Hematopoietic multipotent progenitor cell treated with erythropoietin and hydrocortisone succinate and interleukin-3 and kit ligand, for 8 days (in vitro differentiated cells): ENCODE measurements at regions not wholly inside any gene's neighbourhood (a gene's known extent, or its start where the extent isn't known, plus 50 kb on each side); places are given as distances from the start of the nearest gene placed in this dataset.
"Not testable (repeated sequence)": the region's sequence is repeated elsewhere in the genome, so short reads cannot be mapped to it uniquely, and the experiment has no call there.

Experiments
- DNase-seq: peaks from one replicate; pipeline ENCODE4 v3.0.0-alpha.2; 2015

DNA sequence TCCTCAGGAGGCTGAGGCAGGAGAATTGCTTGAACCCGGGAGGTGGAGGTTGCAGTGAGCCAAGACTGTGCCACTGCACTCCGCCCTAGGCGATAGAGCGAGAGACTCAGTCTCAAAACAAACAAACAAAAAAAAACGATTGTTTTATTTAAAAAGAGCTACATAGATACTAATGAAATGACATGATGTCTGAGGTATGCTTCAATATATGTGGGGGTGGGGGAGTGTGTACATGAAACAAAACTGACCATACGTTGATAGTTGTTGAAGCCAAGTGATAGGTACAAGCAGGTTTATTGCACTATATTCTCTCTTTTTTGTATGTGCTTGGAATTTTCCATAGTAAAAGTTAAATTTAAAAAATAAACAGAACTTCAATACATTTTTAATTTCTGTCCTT lies 240.1 kb downstream of the TFAP2A start:
- DNase-seq, result no peak

- DNase-seq, result no peak
Measured at GRCh38 chr6:10174056-10174455, 240.8 kb downstream of the TFAP2A start.

DNA sequence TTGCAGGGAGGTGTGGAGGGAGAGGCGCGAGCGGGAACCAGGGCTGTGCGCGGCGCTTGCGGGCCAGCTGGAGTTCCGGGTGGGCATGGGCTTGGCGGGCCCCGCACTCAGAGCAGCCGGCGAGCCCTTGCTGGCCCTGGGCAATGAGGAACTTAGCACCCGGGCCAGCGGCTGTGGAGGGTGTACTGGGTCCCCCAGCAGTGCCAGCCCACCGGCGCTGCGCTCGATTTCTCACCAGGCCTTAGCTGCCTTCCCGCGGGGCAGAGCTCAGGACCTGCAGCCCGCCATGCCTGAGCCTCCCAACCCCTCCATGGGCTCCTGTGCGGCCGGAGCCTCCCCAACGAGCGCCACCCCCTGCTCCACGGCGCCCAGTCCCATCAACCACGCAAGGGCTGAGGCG lies 243.2 kb downstream of the TFAP2A start:
- not testable (repeated sequence) for DNase-seq

- no peak for DNase-seq
Measured at GRCh38 chr6:10170816-10171215, 244.1 kb downstream of the TFAP2A start.

DNA sequence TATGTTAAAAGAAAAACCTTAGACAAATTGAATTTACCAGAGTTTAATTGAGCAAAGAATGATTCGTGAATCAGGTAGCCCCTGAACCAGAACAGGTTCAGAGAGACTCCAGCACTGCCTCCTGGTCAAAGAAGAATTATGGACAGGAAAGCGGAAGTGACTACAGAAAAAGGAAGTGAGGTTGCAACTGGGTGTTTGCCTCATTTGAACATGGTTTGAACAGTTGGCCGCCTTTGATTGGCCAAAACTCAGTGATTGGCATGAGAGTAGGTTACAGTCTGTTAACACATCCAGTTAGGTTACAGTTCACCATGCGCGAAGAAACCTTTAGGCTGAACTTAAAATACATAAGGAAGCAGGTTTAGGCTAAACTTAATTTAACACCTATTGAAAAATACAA lies 248.8 kb downstream of the TFAP2A start:
- DNase-seq, result no peak

- no peak for DNase-seq
Measured at GRCh38 chr6:10163203-10163962, 251.5 kb downstream of the TFAP2A start.

- DNase-seq, result no peak
Measured at GRCh38 chr6:10156875-10157274, 258.0 kb downstream of the TFAP2A start.

- no peak for DNase-seq
Measured at GRCh38 chr6:10154251-10154650, 260.6 kb downstream of the TFAP2A start.

GRCh38 chr6:10151144-10151915 lies 263.5 kb downstream of the TFAP2A start:
- DNase-seq, result no peak

DNA sequence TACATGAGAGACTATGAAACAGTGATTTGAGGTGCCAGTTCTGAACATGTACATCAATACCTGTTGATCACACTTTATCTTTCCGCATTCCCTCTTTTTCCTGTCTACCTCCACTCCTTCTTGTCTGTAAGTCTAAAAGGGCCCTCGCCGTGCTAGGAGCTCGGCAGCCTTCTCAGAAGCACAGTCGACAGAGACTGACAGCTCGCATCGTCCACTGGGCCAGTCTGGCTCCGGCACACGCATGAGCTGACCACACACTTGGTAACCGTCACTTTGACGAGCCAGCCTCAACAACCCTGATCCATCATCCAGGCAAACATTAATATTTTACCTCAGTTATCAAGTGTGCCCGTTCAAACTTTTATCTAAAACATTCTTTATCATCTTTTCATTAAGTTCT lies 265.3 kb downstream of the TFAP2A start:
- DNase-seq, result no peak

GRCh38 chr6:10146715-10147451 lies 268.0 kb downstream of the TFAP2A start:
- no peak for DNase-seq

DNA sequence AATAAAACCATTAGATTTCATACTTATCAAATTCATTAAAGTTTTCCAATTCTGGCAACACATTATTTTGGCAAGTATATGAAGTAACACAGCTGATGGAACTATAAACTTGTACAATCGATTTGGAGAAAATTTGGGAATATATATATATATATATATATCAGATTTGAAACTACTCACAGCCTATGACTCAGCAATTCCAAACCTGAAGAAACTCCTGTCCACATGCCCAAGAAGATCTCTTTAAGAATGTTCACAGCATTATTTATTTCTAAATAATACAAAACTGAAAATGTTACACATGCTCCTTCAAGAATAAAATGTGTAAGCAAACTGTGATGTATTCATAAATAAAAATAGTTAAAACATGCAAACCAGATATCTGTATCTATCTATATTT lies 270.1 kb downstream of the TFAP2A start:
- DNase-seq, result no peak

DNA sequence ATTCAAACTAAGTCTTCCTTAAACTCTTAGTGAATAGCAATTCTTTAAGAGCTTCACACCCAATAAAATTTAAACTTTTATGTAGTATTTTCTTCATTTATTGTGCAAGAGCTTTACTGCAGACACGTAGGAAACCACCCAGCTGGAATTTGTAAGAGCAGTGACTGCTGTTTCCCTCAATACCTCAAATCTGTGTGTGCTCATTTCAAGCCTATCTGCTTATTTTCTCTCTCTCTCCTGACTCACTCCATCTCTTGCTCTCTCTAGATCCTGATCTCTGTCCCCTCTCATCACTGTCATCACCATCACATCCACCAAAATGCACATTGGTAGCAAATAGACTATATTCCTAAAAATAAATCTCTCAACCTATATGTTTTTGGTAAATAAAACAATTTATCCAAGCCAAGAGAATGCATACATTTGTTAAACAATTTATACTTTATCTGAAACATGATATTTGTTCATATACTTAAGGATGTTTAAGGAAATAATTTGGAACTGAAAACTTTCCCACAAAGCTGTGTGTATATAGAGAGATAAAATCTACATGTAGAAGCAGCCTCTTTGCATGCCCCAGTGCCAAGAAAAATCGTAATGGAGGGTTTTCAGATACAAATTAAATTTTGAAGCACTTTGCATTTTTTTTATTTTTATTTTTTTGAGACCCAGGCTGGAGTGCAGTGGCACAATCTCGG lies 273.0 kb downstream of the TFAP2A start:
- no peak for DNase-seq

- no peak for DNase-seq
Measured at GRCh38 chr6:10140824-10141223, 274.1 kb downstream of the TFAP2A start.

DNA sequence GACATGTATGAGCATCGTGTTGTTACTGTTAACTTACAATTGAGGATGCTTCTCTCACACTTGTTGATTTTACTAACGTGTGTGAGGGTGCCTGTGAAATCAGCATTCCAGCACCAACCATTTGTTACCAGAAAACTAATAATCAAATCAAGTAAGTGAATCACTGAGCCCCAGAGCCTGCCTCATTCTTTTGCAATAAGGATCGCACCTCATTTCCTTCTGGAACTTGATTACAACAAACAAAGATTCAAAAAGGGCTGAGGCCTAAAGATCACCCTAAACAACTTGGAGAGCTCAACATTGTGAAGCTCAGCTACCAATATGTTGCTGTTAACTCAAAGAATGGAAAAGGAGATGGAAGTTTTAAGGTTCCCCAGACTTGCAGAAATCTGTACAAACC lies 274.7 kb downstream of the TFAP2A start:
- DNase-seq, result no peak

DNA sequence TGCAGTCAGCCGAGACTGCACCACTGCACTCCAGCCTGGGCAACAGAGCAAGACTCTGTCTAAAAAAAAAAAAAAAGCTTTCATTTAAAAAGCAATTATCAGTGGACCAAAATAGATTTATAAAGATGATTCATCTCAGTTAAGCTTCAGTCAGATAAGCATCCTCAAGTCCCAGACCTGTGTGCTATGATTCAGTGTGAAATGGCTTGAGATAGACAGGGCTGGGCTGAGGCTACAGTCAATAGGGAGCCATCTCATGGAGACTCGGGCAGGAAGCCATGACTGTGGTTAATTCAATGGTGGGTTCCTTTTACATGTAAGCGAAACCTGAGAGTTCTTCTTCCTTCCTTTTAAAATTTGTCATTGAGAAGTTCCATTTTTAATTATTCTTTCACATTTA lies 276.0 kb downstream of the TFAP2A start:
- DNase-seq, result no peak

DNA sequence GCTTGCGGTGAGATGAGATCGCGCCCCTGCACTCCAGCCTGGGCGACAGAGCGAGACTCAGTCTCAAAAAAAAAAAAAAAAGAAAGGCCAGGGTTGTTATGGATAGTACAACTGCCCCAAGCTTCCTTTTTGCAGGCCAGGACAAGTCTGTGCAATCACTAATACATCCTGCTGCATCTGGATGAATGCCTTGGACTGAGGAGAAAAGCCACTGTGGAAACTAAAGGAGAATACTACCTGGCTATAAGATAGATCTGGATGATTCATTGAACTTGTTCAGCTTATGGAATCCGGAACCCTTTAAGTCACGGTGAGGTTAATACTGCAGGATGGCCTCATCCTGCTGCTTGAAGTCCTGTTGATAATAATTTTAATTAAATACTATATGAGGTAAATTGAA lies 278.2 kb downstream of the TFAP2A start:
- no peak for DNase-seq

GRCh38 chr6:10134185-10134584 lies 280.7 kb downstream of the TFAP2A start:
- DNase-seq, result not testable (repeated sequence)

GRCh38 chr6:10128721-10129120 lies 286.2 kb downstream of the TFAP2A start:
- DNase-seq, result no peak

GRCh38 chr6:10122164-10122563 lies 292.7 kb downstream of the TFAP2A start:
- DNase-seq, result no peak

DNA sequence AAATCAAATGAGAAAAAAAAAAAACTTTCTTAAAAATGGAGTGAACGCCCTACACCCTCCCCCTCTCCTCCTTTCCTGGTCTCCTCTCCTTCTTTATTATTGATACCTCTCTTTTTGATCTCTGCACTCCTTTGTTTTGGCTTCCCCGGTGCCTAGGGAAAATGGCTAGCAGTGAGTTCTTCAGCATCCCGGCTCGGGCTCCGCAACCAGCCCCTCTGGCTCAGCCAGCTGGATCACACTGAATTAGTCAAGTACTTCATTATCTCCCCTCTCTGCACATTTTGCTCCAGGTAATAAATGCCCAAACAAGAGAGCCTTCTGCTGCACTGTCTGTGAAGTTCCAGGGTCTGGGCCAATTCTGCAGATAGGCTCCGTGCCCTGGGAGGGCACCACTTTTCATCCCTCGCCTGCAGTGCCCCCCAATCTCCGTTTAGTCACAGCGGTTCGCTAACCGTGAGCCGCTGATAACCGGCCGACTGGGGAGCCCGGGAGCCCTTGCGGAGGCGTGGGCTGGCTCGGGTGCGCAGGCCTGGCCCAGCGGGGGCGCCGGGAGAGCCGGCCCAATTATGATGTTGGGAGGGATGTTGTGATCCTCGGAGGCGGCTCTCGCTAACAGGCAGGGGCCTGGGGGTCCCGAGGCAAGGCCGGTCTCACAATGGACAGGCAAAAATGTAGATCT lies 301.9 kb downstream of the TFAP2A start:
- no peak for DNase-seq

DNA sequence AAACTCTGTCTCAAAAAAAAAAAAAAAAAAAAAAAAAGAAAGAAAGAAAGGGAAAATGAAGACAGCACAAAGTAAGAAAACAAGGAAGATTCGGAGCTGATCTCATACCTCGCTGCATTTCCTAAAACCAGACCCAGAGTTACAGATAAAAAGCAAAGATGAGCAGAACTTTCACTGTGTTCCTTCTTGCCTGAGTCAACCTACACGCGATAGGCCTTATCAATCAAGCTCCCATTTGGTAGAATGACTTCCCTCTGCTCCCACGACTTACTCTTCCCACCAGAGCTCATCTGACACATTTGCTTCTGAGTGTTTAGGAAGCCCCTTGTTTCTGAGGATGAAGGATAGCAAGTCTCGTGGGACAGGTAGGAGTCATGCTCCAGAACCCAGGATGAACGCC lies 302.9 kb downstream of the TFAP2A start:
- no peak for DNase-seq
